Astrocyte (in vitro differentiated cells and primary cell): ENCODE measurements at regions not wholly inside any gene's neighbourhood (a gene's known extent, or its start where the extent isn't known, plus 50 kb on each side); places are given as distances from the start of the nearest gene placed in this dataset.

Experiments
- DNase-seq: peaks from one replicate; pipeline ENCODE4 v3.0.0-alpha.2; 2010; ENCODE audit warnings: low read depth
- FAIRE-seq: peaks from 2 replicates; lab custom pipeline; 2011; peaks lifted over from hg19 to GRCh38; lab: Jason Lieb, UNC
- H2AFZ ChIP-seq: 2 replicates; pipeline ENCODE4 v1.6.0; 2012; ENCODE audit warnings: low read depth, low read length, inconsistent platforms
- H3K27ac ChIP-seq: 2 replicates; pipeline ENCODE4 v1.5.1; 2011; ENCODE audit warnings: low read depth, low read length, inconsistent platforms
- H3K27me3 ChIP-seq: 2 replicates; pipeline ENCODE4 v1.6.0; 2011; ENCODE audit warnings: low read length, inconsistent platforms; ENCODE audit not compliant: insufficient read depth
- H3K36me3 ChIP-seq: 2 replicates; pipeline ENCODE4 v1.5.1; 2011; ENCODE audit warnings: low read length, inconsistent platforms; ENCODE audit not compliant: insufficient read depth
- H3K4me1 ChIP-seq: 2 replicates; pipeline ENCODE4 v1.5.1; 2011; ENCODE audit warnings: low read length, inconsistent platforms; ENCODE audit not compliant: insufficient read depth
- H3K4me2 ChIP-seq: 2 replicates; pipeline ENCODE4 v1.6.0; 2012; ENCODE audit warnings: low read length, inconsistent platforms
- H3K4me3 ChIP-seq: 2 replicates; pipeline ENCODE4 v1.5.1; 2011; ENCODE audit warnings: low read depth, mild to moderate bottlenecking, low read length, inconsistent platforms; ENCODE audit not compliant: insufficient read depth
- H3K79me2 ChIP-seq: 2 replicates; pipeline ENCODE4 v1.6.0; 2012; ENCODE audit warnings: mild to moderate bottlenecking, low read length, inconsistent platforms; ENCODE audit not compliant: insufficient read depth
- H3K9ac ChIP-seq: 2 replicates; pipeline ENCODE4 v1.6.0; 2012; ENCODE audit warnings: mild to moderate bottlenecking, low read length, inconsistent platforms
- H3K9me3 ChIP-seq: 2 replicates; pipeline ENCODE4 v1.5.1; 2012; ENCODE audit warnings: low read depth, mild to moderate bottlenecking, low read length, inconsistent platforms; ENCODE audit not compliant: insufficient read depth
- H4K20me1 ChIP-seq: 2 replicates; pipeline ENCODE4 v1.6.0; 2012; ENCODE audit warnings: low read length, inconsistent platforms; ENCODE audit not compliant: insufficient read depth
- H3K27ac Mint-ChIP-seq: one replicate; pipeline ENCODE4 v1.8.0; 2021; ENCODE audit warnings: mild to moderate bottlenecking, mixed read lengths; ENCODE audit not compliant: unreplicated experiment
- H3K27me3 Mint-ChIP-seq: one replicate; pipeline ENCODE4 v1.8.0; 2021; ENCODE audit warnings: low read depth, mixed read lengths; ENCODE audit not compliant: unreplicated experiment
- H3K36me3 Mint-ChIP-seq: one replicate; pipeline ENCODE4 v1.8.0; 2021; ENCODE audit warnings: low read depth, mixed read lengths; ENCODE audit not compliant: unreplicated experiment
- H3K4me1 Mint-ChIP-seq: one replicate; pipeline ENCODE4 v1.8.0; 2021; ENCODE audit warnings: low read depth, mixed read lengths; ENCODE audit not compliant: unreplicated experiment
- H3K4me3 Mint-ChIP-seq: one replicate; pipeline ENCODE4 v1.8.0; 2021; ENCODE audit warnings: mild to moderate bottlenecking, moderate library complexity, mixed read lengths; ENCODE audit not compliant: unreplicated experiment
- H3K9me3 Mint-ChIP-seq: one replicate; pipeline ENCODE4 v1.8.0; 2021; ENCODE audit warnings: mild to moderate bottlenecking, mixed read lengths; ENCODE audit not compliant: unreplicated experiment
- CTCF ChIP-seq: IDR thresholded peaks from 2 replicates; pipeline ENCODE4 v1.5.1; 2011; ENCODE audit warnings: low read depth, mild to moderate bottlenecking, inconsistent platforms, low read length, moderate library complexity; ENCODE audit not compliant: insufficient read depth
- EZH2 ChIP-seq: IDR thresholded peaks from 2 replicates; pipeline ENCODE4 v1.6.1; 2012; ENCODE audit warnings: mild to moderate bottlenecking, low read length, inconsistent platforms; ENCODE audit not compliant: insufficient read depth

- DNase-seq: no peak
- H4K20me1 ChIP-seq: no peaks in the 10 kb centered on the region
- no peaks in the 10 kb centered on the region for H3K27me3 ChIP-seq
- Mint-ChIP-seq H3K36me3 (no peaks in the 10 kb centered on the region), H3K4me1 (no peaks in the 10 kb centered on the region), H3K4me3 (no peak overlapping the region), H3K9me3 (no peaks in the 10 kb centered on the region), H3K27ac (no peak overlapping the region), H3K27me3 (peaks cover 3% of the 10 kb centered on the region)
- no peaks in the 10 kb centered on the region for H3K9me3 ChIP-seq
- no peak for FAIRE-seq
- H3K4me2 ChIP-seq: no peak overlapping the region
- H3K9ac ChIP-seq: no peak overlapping the region
- no peak overlapping the region for H3K4me3 ChIP-seq
- no peaks in the 10 kb centered on the region for H3K36me3 ChIP-seq
- no peak overlapping the region for H3K27ac ChIP-seq
- H3K79me2 ChIP-seq: no peaks in the 10 kb centered on the region
- H2AFZ ChIP-seq: no peak overlapping the region
- H3K4me1 ChIP-seq: no peaks in the 10 kb centered on the region
- no peak for TF ChIP-seq CTCF
- TF ChIP-seq EZH2: no peak
Measured at GRCh38 chr14:43360239-43360638, 1146.8 kb downstream of the FSCB start.

- no peaks in the 10 kb centered on the region for H3K4me1 ChIP-seq
Measured at GRCh38 chr14:43359317-43359716, 1147.8 kb downstream of the FSCB start.

More at GRCh38 chr14:43359317-43359716, 1147.8 kb downstream of the FSCB start:
- peaks cover 3% of the 10 kb centered on the region for H3K27me3 Mint-ChIP-seq
- Histone ChIP-seq H3K9ac (no peak overlapping the region), H3K79me2 (no peaks in the 10 kb centered on the region), H3K27ac (no peak overlapping the region), H3K27me3 (no peaks in the 10 kb centered on the region), H3K4me3 (no peak overlapping the region), H2AFZ (no peak overlapping the region), H3K4me2 (no peak overlapping the region), H3K9me3 (no peaks in the 10 kb centered on the region), H4K20me1 (no peaks in the 10 kb centered on the region), H3K36me3 (no peaks in the 10 kb centered on the region)
- no peaks in the 10 kb centered on the region for H3K4me1 Mint-ChIP-seq
- H3K27ac Mint-ChIP-seq: no peak overlapping the region
- no peaks in the 10 kb centered on the region for H3K9me3 Mint-ChIP-seq
- FAIRE-seq: no peak
- no peak overlapping the region for H3K4me3 Mint-ChIP-seq
- TF ChIP-seq EZH2: no peak
- TF ChIP-seq CTCF: no peak
- DNase-seq: no peak
- no peaks in the 10 kb centered on the region for H3K36me3 Mint-ChIP-seq
